Head of caudate nucleus (tissue), 42 donors: ENCODE measurements at regions not wholly inside any gene's neighbourhood (a gene's known extent, or its start where the extent isn't known, plus 50 kb on each side); places are given as distances from the start of the nearest gene placed in this dataset.

Experiments used
- DNase-seq, 42 donors: peaks; one replicate each; pipeline versions ENCODE4 v3.0.0 to v3.0.0-alpha.2; 2020 to 2021; ENCODE audit warnings: mixed read lengths in 7 of 42
- intact Hi-C: fragments of 100-400 bp; cut with DNase I; formaldehyde crosslinking; loops from one replicate; pipeline ENCODE4 v1.15.0; 2022

GRCh38 chr4:137664046-137664387 is 131.7 kb upstream of the PCDH18 start:
- no peak for DNase-seq
- intact Hi-C loops: no loop called here

- intact Hi-C loops: no loop called here
- no peak for DNase-seq
Observed at GRCh38 chr4:137663251-137664045, 131.2 kb upstream of the PCDH18 start.

GRCh38 chr4:137661693-137662092 is 129.4 kb upstream of the PCDH18 start:
- DNase-seq: no peak
- intact Hi-C loops: no loop called here

- intact Hi-C loops: no loop called here
- no peak for DNase-seq
Observed at GRCh38 chr4:137660211-137660610, 127.9 kb upstream of the PCDH18 start.

- DNase-seq: no peak
- intact Hi-C loops: no loop called here
Observed at GRCh38 chr4:137659431-137659830, 127.1 kb upstream of the PCDH18 start.

GRCh38 chr4:137656661-137657060 is 124.4 kb upstream of the PCDH18 start:
- no peak for DNase-seq
- intact Hi-C loops: no loop called here

- intact Hi-C loops: no loop called here
- DNase-seq: no peak
Observed at GRCh38 chr4:137655302-137655701, 123.0 kb upstream of the PCDH18 start.

DNA sequence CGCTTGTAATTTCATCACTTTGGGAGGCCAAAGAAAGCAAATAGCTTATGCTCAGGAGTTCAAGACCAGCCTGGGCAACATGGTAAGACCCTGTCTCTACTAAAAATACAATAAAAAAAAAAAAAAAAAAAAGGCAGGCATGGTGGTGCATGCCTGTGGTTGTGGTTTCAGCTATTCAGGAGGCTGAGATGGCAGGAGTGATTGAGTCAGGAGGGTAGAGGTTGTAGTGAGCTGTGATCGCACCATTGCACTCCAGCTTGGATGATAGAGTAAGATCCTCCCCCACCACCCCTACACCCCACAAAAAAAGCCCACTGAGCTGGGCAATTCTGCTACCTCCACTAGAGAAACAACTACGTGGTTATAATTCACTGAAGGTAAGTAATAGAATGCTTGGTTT is 118.8 kb upstream of the PCDH18 start:
- intact Hi-C loops: no loop called here

DNA sequence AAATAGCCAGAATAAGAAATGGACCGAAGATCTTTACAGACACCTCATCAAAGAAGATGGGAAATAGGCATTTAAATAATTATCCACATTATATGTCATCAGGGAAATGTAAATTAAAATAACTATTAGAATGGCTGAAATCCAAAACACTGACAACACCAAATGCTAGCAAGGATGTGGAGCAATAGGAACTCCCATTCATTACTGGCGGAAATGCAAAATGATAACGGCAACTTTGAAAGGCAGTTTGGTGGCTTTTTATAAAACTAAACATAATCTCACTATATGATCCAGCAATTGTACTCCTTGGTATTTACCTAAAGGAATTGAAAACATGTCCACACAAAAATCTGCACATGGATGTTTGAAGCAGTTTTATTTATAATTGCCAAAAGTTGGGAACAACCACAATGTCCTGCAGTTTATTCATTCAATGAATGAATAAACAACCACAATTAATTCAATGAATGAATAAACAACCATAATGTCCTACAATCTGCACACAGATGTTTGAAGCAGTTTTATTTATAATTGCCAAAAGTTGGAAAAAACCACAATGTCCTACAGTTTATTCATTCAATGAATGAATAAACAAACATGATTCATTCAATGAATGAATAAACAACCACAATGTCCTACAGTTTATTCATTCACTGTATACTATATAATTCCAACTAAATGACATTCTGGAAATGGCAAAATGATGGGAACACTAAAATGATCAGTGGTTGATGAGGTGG is 117.6 kb upstream of the PCDH18 start:
- intact Hi-C loops: no loop called here
- no peak for DNase-seq

More for the DNA sequence above, 118.8 kb upstream of the PCDH18 start:
- DNase-seq: no peak

- no peak for DNase-seq
- intact Hi-C loops: no loop called here
Observed at GRCh38 chr4:137648531-137648930, 116.2 kb upstream of the PCDH18 start.

DNA sequence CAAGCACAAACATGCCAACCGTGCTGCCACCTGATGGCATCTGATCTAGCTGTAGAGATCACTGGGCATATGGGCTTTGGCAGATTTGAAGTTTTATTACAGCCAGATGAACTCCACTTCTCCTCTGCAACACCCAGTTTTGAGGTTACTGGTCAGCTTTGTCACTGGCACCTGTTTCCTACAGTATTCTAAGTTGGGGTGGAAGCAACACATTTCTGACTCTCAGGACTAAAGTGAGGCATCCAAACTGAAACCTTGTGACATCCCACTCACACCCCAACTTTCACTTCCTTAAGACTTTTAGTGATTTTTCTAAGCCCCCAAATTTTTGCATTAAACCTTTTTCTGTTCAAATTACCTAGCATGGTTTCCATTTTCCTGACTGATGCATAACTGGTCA is 115.1 kb upstream of the PCDH18 start:
- intact Hi-C loops: no loop called here

DNA sequence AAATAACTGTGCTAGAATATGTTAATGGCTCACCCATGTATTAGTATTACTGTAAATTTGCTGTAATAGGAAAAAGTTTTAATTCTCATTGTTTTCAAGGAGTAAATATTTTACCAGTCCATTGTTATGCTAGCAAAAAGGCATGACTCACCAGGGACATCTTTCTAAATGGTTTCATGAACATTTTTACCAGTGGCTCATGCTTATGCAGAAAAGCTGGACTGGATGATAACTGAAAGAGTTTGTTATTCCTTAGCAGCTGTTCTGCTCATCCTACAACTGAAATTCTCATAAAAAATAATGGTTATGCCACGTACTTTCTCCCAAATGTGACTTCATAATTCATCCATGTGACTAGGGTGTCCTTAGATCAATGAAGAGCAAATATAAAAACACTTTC is 111.9 kb upstream of the PCDH18 start:
- intact Hi-C loops: no loop called here
- no peak for DNase-seq

More for the DNA sequence above, 115.1 kb upstream of the PCDH18 start:
- DNase-seq: no peak

DNA sequence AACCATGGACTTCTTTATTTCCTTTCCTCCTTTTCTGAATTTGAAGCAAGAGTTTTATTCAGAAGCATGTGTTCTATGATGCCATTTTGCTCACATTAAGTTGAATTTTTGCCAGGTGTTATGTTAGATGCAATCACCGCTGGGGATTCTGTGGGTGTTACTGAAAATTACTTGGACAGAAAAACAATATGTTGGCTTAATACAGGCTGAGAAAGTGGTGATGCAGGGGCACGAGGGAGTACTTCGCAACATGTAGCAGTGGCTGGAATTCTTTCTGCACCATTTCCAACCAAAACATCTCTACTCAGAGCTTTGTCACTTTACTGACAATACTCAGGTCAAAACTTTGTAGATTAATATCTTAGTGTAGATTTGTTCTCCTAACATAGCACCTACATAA is 109.2 kb upstream of the PCDH18 start:
- DNase-seq: no peak
- intact Hi-C loops: no loop called here

GRCh38 chr4:137640838-137641158 is 108.5 kb upstream of the PCDH18 start:
- intact Hi-C loops: no loop called here
- DNase-seq: no peak

GRCh38 chr4:137640156-137640837 is 108.0 kb upstream of the PCDH18 start:
- DNase-seq: no peak
- intact Hi-C loops: no loop called here

DNA sequence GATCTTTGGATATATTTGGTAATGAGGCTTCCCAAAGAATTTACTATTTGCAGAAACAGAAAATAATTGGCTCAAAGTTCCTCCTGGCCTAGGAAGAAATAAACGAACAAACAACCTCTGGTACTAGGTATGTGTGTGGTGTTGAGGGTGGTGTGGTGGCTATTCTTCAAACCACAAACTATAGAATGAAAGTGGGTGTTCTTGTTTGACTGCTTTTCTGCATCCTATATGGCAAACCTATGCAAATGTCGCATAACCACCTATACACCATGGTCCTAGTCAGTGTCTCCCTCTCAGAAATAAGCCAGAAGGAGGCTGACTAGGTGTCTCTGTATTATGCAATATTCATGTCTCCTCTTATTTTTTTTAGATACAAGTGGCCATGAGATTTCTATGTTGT is 106.6 kb upstream of the PCDH18 start:
- DNase-seq: no peak
- intact Hi-C loops: no loop called here

GRCh38 chr4:137635601-137636000 is 103.3 kb upstream of the PCDH18 start:
- intact Hi-C loops: no loop called here

DNA sequence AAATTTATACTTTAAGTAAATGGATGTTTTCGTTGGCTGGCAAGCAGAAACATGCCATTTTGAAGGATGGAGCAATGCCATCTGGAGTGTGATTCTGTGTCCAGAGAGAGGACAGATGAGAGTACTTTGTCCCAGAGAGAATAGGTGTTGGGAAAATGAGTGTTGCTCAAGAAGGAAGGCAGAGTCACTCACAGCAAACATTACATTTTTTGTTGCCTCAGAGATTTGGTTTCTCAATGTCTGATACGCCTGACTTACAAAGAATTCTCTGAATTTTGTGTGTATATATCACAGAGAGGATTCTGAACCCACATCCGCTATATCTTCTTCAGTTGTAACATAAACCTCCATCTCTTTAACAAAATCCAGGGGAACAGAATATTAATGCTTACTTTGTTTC is 102.8 kb upstream of the PCDH18 start:
- DNase-seq: no peak
- intact Hi-C loops: no loop called here

More at GRCh38 chr4:137635601-137636000, 103.3 kb upstream of the PCDH18 start:
- no peak for DNase-seq

DNA sequence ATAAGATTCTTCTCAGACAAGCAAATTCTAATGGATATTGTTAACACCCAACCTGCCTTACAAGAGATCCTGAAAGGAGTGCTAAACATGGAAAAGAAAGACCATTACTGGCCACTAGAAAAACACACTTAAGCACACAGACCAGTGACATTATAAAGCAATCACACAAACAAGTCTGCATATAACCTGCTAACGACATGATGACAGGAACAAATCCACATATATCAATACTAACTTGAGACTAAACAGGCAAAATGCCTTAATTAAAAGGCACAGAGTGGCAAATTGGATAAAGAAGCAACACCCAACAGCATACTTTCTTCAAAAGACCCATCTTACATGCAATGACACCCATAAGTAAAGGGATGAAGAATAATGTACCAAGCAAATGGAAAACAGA is 100.5 kb upstream of the PCDH18 start:
- no peak for DNase-seq
- intact Hi-C loops: no loop called here

GRCh38 chr4:137631605-137632004 is 99.3 kb upstream of the PCDH18 start:
- DNase-seq: no peak
- intact Hi-C loops: no loop called here
